SU-DHL-6 (cell line): ENCODE measurements at regions not wholly inside any gene's neighbourhood (a gene's known extent, or its start where the extent isn't known, plus 50 kb on each side); places are given as distances from the start of the nearest gene placed in this dataset.

Source experiments
- EZH2phosphoT487 ChIP-seq: fragments of 200-600 bp; sonication (generic), shearing (Covaris generic); conservative IDR thresholded peaks from 2 replicates; pipeline ENCODE4 v1.6.1; 2018; ENCODE audit warnings: mild to moderate bottlenecking, antibody characterized with exemption, low read length, moderate library complexity, mixed read lengths
- TF ChIP-seq, protein P1 (sequence below): fragments of 200-600 bp; sonication (generic); IDR thresholded peaks from one replicate; pipeline ENCODE4 v1.5.1; 2017; ENCODE audit warnings: antibody characterized with exemption, mild to moderate bottlenecking, low read length, moderate library complexity; ENCODE audit not compliant: insufficient read depth, poor library complexity, severe bottlenecking

DNA sequence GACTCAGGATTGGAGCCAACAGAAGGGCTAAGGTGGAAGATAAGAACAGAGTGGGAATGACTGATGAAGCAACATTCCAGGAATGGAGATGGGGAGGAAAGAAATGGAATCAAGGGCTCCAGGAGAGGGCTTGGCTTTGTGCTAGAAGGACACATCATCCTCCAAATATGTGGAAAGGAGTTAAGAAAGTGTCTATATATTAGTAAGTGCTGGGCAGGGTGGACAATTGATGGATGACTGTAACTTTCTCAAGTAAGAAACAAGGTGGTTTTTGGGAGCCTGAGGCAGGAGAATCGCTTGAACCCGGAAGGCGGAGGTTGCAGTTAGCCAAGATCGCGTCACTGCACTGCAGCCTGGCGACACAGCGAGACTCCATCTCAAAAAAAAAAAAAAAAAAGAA is 71.6 kb upstream of the NFKB1 start:
- TF ChIP-seq, protein P1, sequence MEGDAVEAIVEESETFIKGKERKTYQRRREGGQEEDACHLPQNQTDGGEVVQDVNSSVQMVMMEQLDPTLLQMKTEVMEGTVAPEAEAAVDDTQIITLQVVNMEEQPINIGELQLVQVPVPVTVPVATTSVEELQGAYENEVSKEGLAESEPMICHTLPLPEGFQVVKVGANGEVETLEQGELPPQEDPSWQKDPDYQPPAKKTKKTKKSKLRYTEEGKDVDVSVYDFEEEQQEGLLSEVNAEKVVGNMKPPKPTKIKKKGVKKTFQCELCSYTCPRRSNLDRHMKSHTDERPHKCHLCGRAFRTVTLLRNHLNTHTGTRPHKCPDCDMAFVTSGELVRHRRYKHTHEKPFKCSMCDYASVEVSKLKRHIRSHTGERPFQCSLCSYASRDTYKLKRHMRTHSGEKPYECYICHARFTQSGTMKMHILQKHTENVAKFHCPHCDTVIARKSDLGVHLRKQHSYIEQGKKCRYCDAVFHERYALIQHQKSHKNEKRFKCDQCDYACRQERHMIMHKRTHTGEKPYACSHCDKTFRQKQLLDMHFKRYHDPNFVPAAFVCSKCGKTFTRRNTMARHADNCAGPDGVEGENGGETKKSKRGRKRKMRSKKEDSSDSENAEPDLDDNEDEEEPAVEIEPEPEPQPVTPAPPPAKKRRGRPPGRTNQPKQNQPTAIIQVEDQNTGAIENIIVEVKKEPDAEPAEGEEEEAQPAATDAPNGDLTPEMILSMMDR, result no peak
- TF ChIP-seq EZH2phosphoT487, result no peak
